ENCODE measurements at regions not wholly inside any gene's neighbourhood (a gene's known extent, or its start where the extent isn't known, plus 50 kb on each side); places are given as distances from the start of the nearest gene placed in this dataset.

GRCh38 chr4:123924536-123924935, 527.9 kb downstream of the SPRY1 start:
- WGBS, 2 donors: 86 to 87% methylated on average over 3 of the region's 3 CpGs
- no peak for TF ChIP-seq CTCF (IDR thresholded peaks at IDR 0.05)
- intact Hi-C loops (cut with DNase I): no loop called here
- DNase-seq: no peak
- Histone ChIP-seq H3K4me1 (no peaks in the 10 kb centered on the region), H3K27ac (no peak overlapping the region), H3K27me3 (no peaks in the 10 kb centered on the region), H3K36me3 (no peaks in the 10 kb centered on the region), H3K9me3 (no peaks in the 10 kb centered on the region), H3K4me3 (no peak overlapping the region)
- no peak for ATAC-seq
- FAIRE-seq: no peak

GRCh38 chr4:123929565-123929964, 533.0 kb downstream of the SPRY1 start:
- no peak for ATAC-seq
- WGBS, 2 donors: 67 to 80% methylated on average over 1 of the region's 1 CpG
- intact Hi-C loops (cut with DNase I): no loop called here
- Histone ChIP-seq H3K27ac (no peak overlapping the region), H3K4me3 (no peak overlapping the region), H3K36me3 (no peaks in the 10 kb centered on the region), H3K27me3 (no peaks in the 10 kb centered on the region), H3K9me3 (no peaks in the 10 kb centered on the region), H3K4me1 (no peaks in the 10 kb centered on the region)
- no peak for TF ChIP-seq CTCF (IDR thresholded peaks at IDR 0.05)
- DNase-seq: no peak
- no peak for FAIRE-seq

- Histone ChIP-seq H3K9me3 (no peaks in the 10 kb centered on the region), H3K27me3 (no peaks in the 10 kb centered on the region), H3K4me3 (no peak overlapping the region), H3K36me3 (no peaks in the 10 kb centered on the region), H3K4me1 (no peaks in the 10 kb centered on the region), H3K27ac (no peak overlapping the region)
- WGBS, 2 donors: 54 to 74% methylated on average over 1 of the region's 1 CpG
- intact Hi-C loops (cut with DNase I): no loop called here
- FAIRE-seq (no peak), DNase-seq (no peak), ATAC-seq (peak in 2 of 4 donors; percentile 22 to 41)
- no peak for TF ChIP-seq CTCF (IDR thresholded peaks at IDR 0.05)
These were observed 534.4 kb downstream of the SPRY1 start for GRCh38 chr4:123930996-123931395.

GRCh38 chr4:123934096-123934495, 537.5 kb downstream of the SPRY1 start:
- Histone ChIP-seq H3K4me3 (no peak overlapping the region), H3K4me1 (no peaks in the 10 kb centered on the region), H3K36me3 (no peaks in the 10 kb centered on the region), H3K27me3 (no peaks in the 10 kb centered on the region), H3K9me3 (no peaks in the 10 kb centered on the region), H3K27ac (no peak overlapping the region)
- no peak for ATAC-seq
- no peak for FAIRE-seq
- WGBS, 2 donors: 61 to 78% methylated on average over 2 of the region's 2 CpGs
- intact Hi-C loops (cut with DNase I): no loop called here
- no peak for DNase-seq
- TF ChIP-seq CTCF (IDR thresholded peaks at IDR 0.05): no peak

GRCh38 chr4:123936621-123937043, 540.0 kb downstream of the SPRY1 start:
- WGBS, 2 donors: 13 to 16% methylated on average over 2 of the region's 2 CpGs
- no peak for FAIRE-seq
- H3K9me3 ChIP-seq: no peaks in the 10 kb centered on the region
- DNase-seq: no peak
- H3K4me3 ChIP-seq: no peak overlapping the region
- TF ChIP-seq CTCF (IDR thresholded peaks at IDR 0.05): no peak
- H3K4me1 ChIP-seq: no peaks in the 10 kb centered on the region
- ATAC-seq: peak in 1 of 4 donors; percentile 29
- H3K27me3 ChIP-seq: no peaks in the 10 kb centered on the region
- H3K36me3 ChIP-seq: no peaks in the 10 kb centered on the region
- intact Hi-C loops (cut with DNase I): no loop called here
- no peak overlapping the region for H3K27ac ChIP-seq

Data from pancreas (tissue), 10 donors.